GM18867 (cell line): ENCODE measurements at regions not wholly inside any gene's neighbourhood (a gene's known extent, or its start where the extent isn't known, plus 50 kb on each side); places are given as distances from the start of the nearest gene placed in this dataset.

Experiments used
- ATAC-seq: cut with Tn5 transposase; IDR thresholded peaks from one replicate; pipeline ENCODE4 v1.9.1; 2021; ENCODE audit warnings: mild to moderate bottlenecking, moderate library complexity; ENCODE audit not compliant: unreplicated experiment

GRCh38 chr1:29437946-29438345 lies 201.6 kb downstream of the PTPRU start:
- no peak for ATAC-seq

- no peak for ATAC-seq
Observed at GRCh38 chr1:29436181-29436785, 200.0 kb downstream of the PTPRU start.

- no peak for ATAC-seq
Observed at GRCh38 chr1:29433830-29434229, 197.5 kb downstream of the PTPRU start.

- ATAC-seq, result no peak
Observed at GRCh38 chr1:29431138-29431537, 194.8 kb downstream of the PTPRU start.

- no peak for ATAC-seq
Observed at GRCh38 chr1:29429656-29430055, 193.3 kb downstream of the PTPRU start.

- ATAC-seq, result no peak
Observed at GRCh38 chr1:29428997-29429396, 192.7 kb downstream of the PTPRU start.

GRCh38 chr1:29428280-29428615 lies 191.9 kb downstream of the PTPRU start:
- ATAC-seq, result no peak

- ATAC-seq, result no peak
Observed at GRCh38 chr1:29427614-29428279, 191.4 kb downstream of the PTPRU start.

GRCh38 chr1:29426701-29427279 lies 190.5 kb downstream of the PTPRU start:
- ATAC-seq, result no peak

GRCh38 chr1:29425631-29426030 lies 189.3 kb downstream of the PTPRU start:
- no peak for ATAC-seq

- ATAC-seq, result no peak
Observed at GRCh38 chr1:29424266-29424665, 187.9 kb downstream of the PTPRU start.

GRCh38 chr1:29420202-29420601 lies 183.9 kb downstream of the PTPRU start:
- no peak for ATAC-seq

- ATAC-seq, result no peak
Observed at GRCh38 chr1:29417971-29418370, 181.6 kb downstream of the PTPRU start.

- no peak for ATAC-seq
Observed at GRCh38 chr1:29417147-29417858, 181.0 kb downstream of the PTPRU start.

GRCh38 chr1:29416267-29417146 lies 180.2 kb downstream of the PTPRU start:
- ATAC-seq, result no peak

GRCh38 chr1:29415861-29416260 lies 179.5 kb downstream of the PTPRU start:
- no peak for ATAC-seq

- ATAC-seq, result no peak
Observed at GRCh38 chr1:29415156-29415830, 179.0 kb downstream of the PTPRU start.

GRCh38 chr1:29414086-29414485 lies 177.8 kb downstream of the PTPRU start:
- ATAC-seq, result no peak

GRCh38 chr1:29413661-29414060 lies 177.3 kb downstream of the PTPRU start:
- ATAC-seq, result no peak

- no peak for ATAC-seq
Observed at GRCh38 chr1:29412591-29412990, 176.3 kb downstream of the PTPRU start.
